ENCODE measurements at regions not wholly inside any gene's neighbourhood (a gene's known extent, or its start where the extent isn't known, plus 50 kb on each side); places are given as distances from the start of the nearest gene placed in this dataset.

DNA sequence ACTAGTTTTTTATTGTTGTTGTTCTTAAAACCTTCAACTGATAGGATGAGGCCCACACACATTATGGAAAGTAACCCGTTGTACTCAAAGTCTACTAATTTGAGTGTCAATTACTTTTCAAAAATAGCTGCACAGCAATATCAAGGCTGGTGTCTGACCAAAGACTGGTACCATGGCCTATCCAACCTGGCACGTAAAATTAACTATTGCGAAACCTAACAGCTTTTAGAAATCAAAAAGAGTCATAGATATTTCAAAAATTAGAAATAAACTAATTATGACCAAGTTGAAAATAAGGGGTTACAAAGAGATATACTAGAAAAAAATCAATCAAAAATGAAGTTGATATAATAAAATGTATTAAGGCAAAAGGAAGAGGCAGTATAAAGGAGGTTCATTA lies 501.5 kb upstream of the SLC8A1 start:
- no peaks in the 10 kb centered on the region for H3K4me1 ChIP-seq
- H3K27me3 ChIP-seq: peaks cover 9% of the 10 kb centered on the region
- H3K27ac ChIP-seq: no peak overlapping the region
- H3K36me3 ChIP-seq: no peaks in the 10 kb centered on the region
- H3K4me3 ChIP-seq: no peak overlapping the region
- H3K9me3 ChIP-seq (replicated peaks): no peaks in the 10 kb centered on the region
- DNase-seq: no peak

GRCh38 chr2:40955042-40955441 lies 503.2 kb upstream of the SLC8A1 start:
- H3K27me3 ChIP-seq: peaks cover 9% of the 10 kb centered on the region
- DNase-seq: no peak
- no peaks in the 10 kb centered on the region for H3K36me3 ChIP-seq
- H3K27ac ChIP-seq: no peak overlapping the region
- H3K4me1 ChIP-seq: no peaks in the 10 kb centered on the region
- H3K4me3 ChIP-seq: no peak overlapping the region
- no peaks in the 10 kb centered on the region for H3K9me3 ChIP-seq (replicated peaks)

DNA sequence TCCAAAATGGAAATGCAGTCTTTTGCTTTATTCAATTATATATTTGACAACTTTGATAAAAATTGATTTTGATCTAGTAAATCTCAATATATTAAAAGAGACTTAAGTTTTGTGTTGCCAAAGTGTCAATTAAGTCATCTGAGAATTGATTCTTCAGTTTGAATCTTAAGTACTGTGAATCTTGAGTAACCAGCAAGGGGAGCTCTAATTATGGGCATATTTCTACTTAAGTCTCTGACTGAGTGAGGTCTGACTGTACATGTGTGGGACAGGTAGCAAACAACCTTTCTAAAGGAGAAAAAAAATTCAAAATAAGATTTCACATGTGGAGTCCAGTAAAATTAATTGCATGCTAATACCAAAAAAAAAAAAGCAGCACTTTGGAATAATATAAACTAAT lies 503.7 kb upstream of the SLC8A1 start:
- Histone ChIP-seq H3K4me1 (no peaks in the 10 kb centered on the region), H3K27me3 (peaks cover 9% of the 10 kb centered on the region), H3K9me3 (replicated peaks) (no peaks in the 10 kb centered on the region), H3K36me3 (no peaks in the 10 kb centered on the region), H3K27ac (no peak overlapping the region), H3K4me3 (no peak overlapping the region)
- no peak for DNase-seq

DNA sequence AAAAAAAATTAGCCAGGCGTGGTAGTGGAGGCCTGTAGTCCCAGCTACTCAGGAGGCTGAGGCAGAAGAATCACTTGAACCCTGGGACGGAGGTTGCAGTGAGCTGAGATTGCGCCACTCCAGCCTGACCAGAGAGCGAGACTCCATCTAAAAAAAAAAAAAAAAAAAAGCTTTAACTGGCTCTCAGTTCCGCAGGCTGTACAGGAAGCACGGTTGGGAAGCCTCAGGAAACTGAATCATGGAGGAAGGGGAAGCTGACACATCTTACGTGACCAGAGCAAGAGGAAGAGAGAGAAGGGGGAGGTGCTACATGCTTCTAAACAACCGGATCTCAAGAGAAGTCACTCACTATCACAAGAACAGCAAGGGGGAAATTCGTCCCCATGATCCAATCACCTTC lies 505.6 kb upstream of the SLC8A1 start:
- Histone ChIP-seq H3K4me3 (no peak overlapping the region), H3K36me3 (no peaks in the 10 kb centered on the region), H3K4me1 (no peaks in the 10 kb centered on the region), H3K27ac (no peak overlapping the region), H3K9me3 (replicated peaks) (no peaks in the 10 kb centered on the region), H3K27me3 (no peaks in the 10 kb centered on the region)
- peak in 1 of 2 experiments; percentile 9 for DNase-seq

DNA sequence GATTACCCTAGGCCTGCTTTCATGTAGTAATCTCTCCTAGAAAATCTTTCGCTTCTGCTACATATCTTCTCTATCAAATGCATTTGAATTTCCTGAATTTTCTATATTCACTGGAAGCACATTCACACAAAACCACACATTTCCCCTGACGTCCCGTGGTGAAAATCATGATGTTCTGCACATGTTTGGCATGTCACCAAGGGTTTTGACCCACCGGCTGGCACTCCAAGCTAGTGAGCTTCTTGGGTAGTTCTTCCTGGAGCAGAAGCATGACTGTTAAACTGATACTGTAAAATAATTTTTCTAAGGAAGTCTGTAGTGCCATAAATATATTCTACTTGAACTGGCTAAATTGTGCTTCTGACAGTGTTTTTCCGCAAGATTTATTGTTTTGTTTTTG lies 510.1 kb upstream of the SLC8A1 start:
- no peaks in the 10 kb centered on the region; the same call in 1 of the 2 replicates for H3K27me3 ChIP-seq
- DNase-seq: no peak
- H3K9me3 ChIP-seq (replicated peaks): no peaks in the 10 kb centered on the region
- no peak overlapping the region for H3K4me3 ChIP-seq
- no peak overlapping the region for H3K27ac ChIP-seq
- no peaks in the 10 kb centered on the region for H3K36me3 ChIP-seq
- H3K4me1 ChIP-seq: no peaks in the 10 kb centered on the region

- Histone ChIP-seq H3K27me3 (no peaks in the 10 kb centered on the region; the same call in 1 of the 2 replicates), H3K27ac (no peak overlapping the region), H3K4me3 (no peak overlapping the region), H3K9me3 (replicated peaks) (no peaks in the 10 kb centered on the region), H3K4me1 (no peaks in the 10 kb centered on the region), H3K36me3 (no peaks in the 10 kb centered on the region)
- no peak for DNase-seq
Observed at GRCh38 chr2:40964509-40965250, 512.8 kb upstream of the SLC8A1 start.

DNA sequence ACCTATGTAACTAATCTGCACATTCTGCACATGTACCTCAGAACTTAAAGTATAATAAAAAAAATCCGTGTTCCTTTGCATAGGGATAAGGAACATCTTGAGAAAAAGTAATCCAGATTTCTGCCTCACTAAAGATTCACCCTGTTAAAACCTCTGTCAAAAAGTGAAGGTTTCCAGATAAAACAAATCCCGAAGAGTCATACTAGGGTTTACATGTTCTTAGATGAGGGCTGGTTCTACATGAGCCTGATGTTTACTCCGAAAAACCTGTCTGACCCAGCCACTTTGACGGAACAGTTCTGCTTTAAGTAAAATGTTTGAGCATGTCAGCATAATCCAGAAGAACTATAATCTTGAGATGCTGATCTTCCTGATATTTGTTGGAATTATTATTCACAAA lies 515.6 kb upstream of the SLC8A1 start:
- Histone ChIP-seq H3K4me3 (no peak overlapping the region), H3K36me3 (no peaks in the 10 kb centered on the region), H3K9me3 (replicated peaks) (no peaks in the 10 kb centered on the region), H3K27me3 (no peaks in the 10 kb centered on the region; the same call in none of the 2 replicates), H3K4me1 (no peaks in the 10 kb centered on the region), H3K27ac (no peak overlapping the region)
- no peak for DNase-seq

DNA sequence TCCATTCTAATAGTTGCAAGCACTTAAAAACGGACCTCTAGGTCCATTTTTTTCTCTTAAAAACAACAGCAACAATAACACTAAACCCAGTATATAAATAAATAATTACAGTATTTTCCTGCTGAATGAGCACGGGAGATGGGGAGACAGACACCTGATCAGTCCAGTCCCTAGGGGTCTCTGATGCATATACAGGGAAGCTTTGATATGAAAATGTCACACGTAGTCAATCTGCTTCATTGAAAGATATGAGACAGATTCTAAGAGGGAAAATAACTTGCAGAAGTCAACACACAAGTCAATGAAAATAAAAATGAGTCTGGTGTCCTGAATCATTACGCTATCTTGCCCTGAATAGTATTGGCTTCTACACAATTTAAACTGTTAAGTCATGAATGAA lies 523.3 kb upstream of the SLC8A1 start:
- no peaks in the 10 kb centered on the region; the same call in 1 of the 2 replicates for H3K27me3 ChIP-seq
- no peak for DNase-seq
- H3K36me3 ChIP-seq: no peaks in the 10 kb centered on the region
- no peak overlapping the region for H3K4me3 ChIP-seq
- H3K9me3 ChIP-seq (replicated peaks): no peaks in the 10 kb centered on the region
- no peak overlapping the region for H3K27ac ChIP-seq
- no peaks in the 10 kb centered on the region for H3K4me1 ChIP-seq

GRCh38 chr2:40997362-40997761 lies 545.5 kb upstream of the SLC8A1 start:
- Histone ChIP-seq H3K36me3 (no peaks in the 10 kb centered on the region), H3K4me1 (no peaks in the 10 kb centered on the region), H3K9me3 (replicated peaks) (no peaks in the 10 kb centered on the region), H3K27ac (no peak overlapping the region), H3K27me3 (no peaks in the 10 kb centered on the region), H3K4me3 (no peak overlapping the region)
- no peak for DNase-seq

DNA sequence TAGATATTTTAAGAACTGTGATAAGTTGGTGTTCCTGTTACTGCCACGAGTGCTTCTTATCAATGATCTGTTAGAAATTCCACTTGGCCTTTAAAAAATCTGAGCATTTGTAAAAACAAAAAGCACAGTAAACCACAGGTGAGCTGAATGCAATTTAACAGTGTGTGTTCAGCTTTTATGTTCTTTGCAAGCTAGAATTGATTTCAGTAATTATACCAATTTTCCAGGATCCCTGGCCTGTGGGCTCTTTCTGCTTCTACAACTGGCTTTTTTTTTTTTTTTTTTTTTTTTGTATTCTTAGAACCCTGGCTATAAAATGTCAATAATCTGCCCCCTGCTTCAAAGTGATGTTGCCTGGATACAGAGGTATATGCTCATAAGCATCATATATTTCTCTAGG lies 548.5 kb upstream of the SLC8A1 start:
- no peaks in the 10 kb centered on the region for H3K9me3 ChIP-seq (replicated peaks)
- DNase-seq: no peak
- H3K4me3 ChIP-seq: no peak overlapping the region
- H3K27ac ChIP-seq: no peak overlapping the region
- H3K27me3 ChIP-seq: no peaks in the 10 kb centered on the region
- no peaks in the 10 kb centered on the region for H3K4me1 ChIP-seq
- no peaks in the 10 kb centered on the region for H3K36me3 ChIP-seq

DNA sequence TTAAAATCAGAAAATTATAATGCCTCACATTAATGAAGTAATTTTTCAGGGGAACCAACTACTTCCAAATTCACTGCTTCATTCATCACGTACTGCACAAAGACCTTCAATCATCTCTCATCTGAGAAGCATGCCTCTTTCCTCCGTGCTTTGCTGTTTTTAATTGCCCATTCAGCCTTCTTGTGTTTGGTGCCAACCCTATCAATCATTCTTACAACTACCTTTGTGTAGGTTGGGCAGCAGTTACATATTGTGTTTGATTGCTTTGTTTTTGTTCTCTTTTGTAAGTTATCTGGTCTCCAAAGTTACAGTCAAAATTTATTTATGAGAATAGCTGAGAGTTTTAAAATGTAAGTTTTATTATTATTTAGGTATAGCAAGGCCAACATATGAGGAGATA lies 549.0 kb upstream of the SLC8A1 start:
- Histone ChIP-seq H3K27me3 (no peaks in the 10 kb centered on the region), H3K4me3 (no peak overlapping the region), H3K4me1 (no peaks in the 10 kb centered on the region), H3K9me3 (replicated peaks) (no peaks in the 10 kb centered on the region), H3K27ac (no peak overlapping the region), H3K36me3 (no peaks in the 10 kb centered on the region)
- no peak for DNase-seq

- no peaks in the 10 kb centered on the region for H3K4me1 ChIP-seq
- no peak overlapping the region for H3K27ac ChIP-seq
- no peaks in the 10 kb centered on the region for H3K27me3 ChIP-seq
- H3K36me3 ChIP-seq: no peaks in the 10 kb centered on the region
- no peaks in the 10 kb centered on the region for H3K9me3 ChIP-seq (replicated peaks)
- no peak for DNase-seq
- H3K4me3 ChIP-seq: no peak overlapping the region
Observed at GRCh38 chr2:41004700-41005099, 552.8 kb upstream of the SLC8A1 start.

GRCh38 chr2:41020358-41020757 lies 568.5 kb upstream of the SLC8A1 start:
- no peak overlapping the region for H3K4me3 ChIP-seq
- H3K4me1 ChIP-seq: no peaks in the 10 kb centered on the region
- no peaks in the 10 kb centered on the region for H3K9me3 ChIP-seq (replicated peaks)
- no peak overlapping the region for H3K27ac ChIP-seq
- no peak for DNase-seq
- H3K36me3 ChIP-seq: no peaks in the 10 kb centered on the region
- H3K27me3 ChIP-seq: 0 out of 2 replicates have a peak, but pooled peaks cover 8% of the 10 kb centered on the region

- Histone ChIP-seq H3K4me1 (no peaks in the 10 kb centered on the region), H3K9me3 (replicated peaks) (no peaks in the 10 kb centered on the region), H3K4me3 (no peak overlapping the region), H3K27ac (no peak overlapping the region), H3K36me3 (no peaks in the 10 kb centered on the region), H3K27me3 (0 out of 2 replicates have a peak, but pooled peaks cover 8% of the 10 kb centered on the region)
- no peak for DNase-seq
Observed at GRCh38 chr2:41024816-41025215, 572.9 kb upstream of the SLC8A1 start.

GRCh38 chr2:41026613-41027012 lies 574.7 kb upstream of the SLC8A1 start:
- no peak overlapping the region for H3K27ac ChIP-seq
- no peaks in the 10 kb centered on the region for H3K36me3 ChIP-seq
- H3K27me3 ChIP-seq: 0 out of 2 replicates have a peak, but pooled peaks cover 8% of the 10 kb centered on the region
- H3K4me1 ChIP-seq: no peaks in the 10 kb centered on the region
- no peak for DNase-seq
- no peak overlapping the region for H3K4me3 ChIP-seq
- no peaks in the 10 kb centered on the region for H3K9me3 ChIP-seq (replicated peaks)

- 0 out of 2 replicates have a peak, but pooled peaks cover 8% of the 10 kb centered on the region for H3K27me3 ChIP-seq
- DNase-seq: no peak
- no peak overlapping the region for H3K27ac ChIP-seq
- no peaks in the 10 kb centered on the region for H3K9me3 ChIP-seq (replicated peaks)
- no peak overlapping the region for H3K4me3 ChIP-seq
- no peaks in the 10 kb centered on the region for H3K4me1 ChIP-seq
- H3K36me3 ChIP-seq: no peaks in the 10 kb centered on the region
Observed at GRCh38 chr2:41027095-41027494, 575.2 kb upstream of the SLC8A1 start.
